ENCODE measurements at regions not wholly inside any gene's neighbourhood (a gene's known extent, or its start where the extent isn't known, plus 50 kb on each side); places are given as distances from the start of the nearest gene placed in this dataset.

DNA sequence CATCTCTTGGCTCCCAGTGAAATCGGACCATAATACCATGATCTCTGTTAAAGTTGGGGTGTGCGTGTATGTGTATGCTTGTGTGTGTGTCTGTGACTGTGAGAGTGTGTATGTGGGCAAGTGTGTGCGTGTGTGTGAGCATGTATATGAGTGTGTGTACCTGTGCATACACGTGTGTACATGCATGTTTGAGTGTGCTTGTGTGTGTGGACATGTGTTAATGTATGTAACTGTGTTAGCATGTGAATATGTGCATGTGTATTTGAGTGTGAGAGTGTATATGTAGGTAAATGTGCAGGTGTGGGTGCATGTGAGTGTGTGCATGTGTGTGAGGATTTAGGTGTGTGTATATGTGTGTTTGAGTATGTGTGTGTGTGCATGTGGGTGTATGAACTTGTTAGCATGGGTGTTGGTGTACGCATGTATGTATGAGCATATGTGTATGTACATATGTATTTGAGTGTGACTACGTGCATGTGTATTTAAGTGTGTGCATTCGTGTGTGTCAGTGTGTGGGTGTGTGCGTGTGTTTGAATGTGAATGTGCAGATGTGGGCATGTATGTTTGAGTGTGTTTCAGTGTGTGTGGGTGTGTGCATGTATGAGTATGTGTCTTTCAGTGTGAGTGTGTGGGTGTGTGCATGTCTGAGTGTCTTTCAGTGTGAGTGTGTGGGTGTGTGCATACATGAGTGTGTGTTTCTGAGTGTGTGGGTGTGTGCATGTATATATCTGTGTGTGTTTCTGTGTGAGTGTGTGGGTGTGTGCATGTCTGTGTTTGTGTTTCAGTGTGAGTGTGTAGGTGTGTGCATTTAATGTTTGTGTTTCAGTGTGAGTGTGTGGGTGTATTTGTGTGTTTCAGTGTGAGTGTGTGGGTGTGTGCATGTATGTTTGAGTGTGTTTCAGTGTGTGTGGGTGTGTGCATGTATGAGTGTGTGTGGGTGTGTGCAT is 183.2 kb downstream of the SOX9 start:
- no peak for DNase-seq

GRCh38 chr17:72304859-72305258 is 184.0 kb downstream of the SOX9 start:
- DNase-seq: no peak

DNA sequence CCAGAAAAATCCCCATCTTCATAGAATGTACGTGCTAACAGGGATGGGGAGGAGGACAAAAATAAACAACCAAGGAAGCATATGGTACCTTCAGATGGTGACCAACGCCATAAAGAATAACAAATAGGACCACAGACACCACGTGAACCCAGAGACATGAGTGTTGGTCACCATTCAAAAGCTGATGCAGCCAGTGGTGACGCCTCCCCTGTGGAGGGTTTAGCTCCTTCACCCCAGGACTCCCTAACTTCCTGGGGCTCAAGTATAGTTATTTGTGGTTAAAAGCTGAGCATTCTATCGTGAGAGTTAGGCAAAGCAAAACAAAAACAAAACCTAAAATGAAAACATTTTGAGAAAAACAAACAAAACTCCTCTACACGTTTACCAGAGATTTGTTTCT is 184.7 kb downstream of the SOX9 start:
- DNase-seq: no peak

GRCh38 chr17:72306037-72306436 is 185.2 kb downstream of the SOX9 start:
- DNase-seq: no peak

GRCh38 chr17:72307836-72308235 is 187.0 kb downstream of the SOX9 start:
- DNase-seq: no peak

DNA sequence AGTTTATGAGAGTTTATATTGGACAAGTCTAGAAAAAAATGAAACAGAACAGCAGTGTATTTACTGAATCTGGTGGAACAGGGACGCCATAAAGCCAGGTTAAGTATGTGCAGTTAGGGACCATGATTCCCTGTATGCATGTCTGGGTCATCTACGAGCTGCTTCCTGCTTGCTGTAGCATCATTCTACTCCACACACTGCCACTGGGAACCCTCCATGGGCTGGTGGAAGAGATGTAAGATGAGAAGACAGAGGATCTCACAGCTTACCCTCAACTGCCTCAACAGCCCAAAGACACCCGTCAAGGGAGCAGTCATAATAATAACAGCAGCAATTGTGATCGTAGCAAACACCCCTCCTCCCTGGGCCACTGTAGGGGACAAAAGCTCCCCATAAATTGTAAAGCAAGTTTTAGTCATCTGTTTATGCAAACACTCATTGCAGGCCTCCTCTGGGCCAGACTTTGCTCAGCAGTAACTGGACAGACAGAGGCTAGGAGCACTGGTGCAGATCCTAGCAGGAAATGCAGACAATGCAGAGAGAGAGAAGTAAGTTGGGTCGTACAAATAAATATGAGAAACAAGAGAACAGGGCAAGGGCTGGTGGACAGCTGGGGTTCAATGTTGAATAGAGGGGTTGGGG is 188.0 kb downstream of the SOX9 start:
- no peak for DNase-seq

- no peak for DNase-seq
Measured at GRCh38 chr17:72311004-72311403, 190.2 kb downstream of the SOX9 start.

GRCh38 chr17:72315122-72315913 is 194.5 kb downstream of the SOX9 start:
- DNase-seq: no peak

DNA sequence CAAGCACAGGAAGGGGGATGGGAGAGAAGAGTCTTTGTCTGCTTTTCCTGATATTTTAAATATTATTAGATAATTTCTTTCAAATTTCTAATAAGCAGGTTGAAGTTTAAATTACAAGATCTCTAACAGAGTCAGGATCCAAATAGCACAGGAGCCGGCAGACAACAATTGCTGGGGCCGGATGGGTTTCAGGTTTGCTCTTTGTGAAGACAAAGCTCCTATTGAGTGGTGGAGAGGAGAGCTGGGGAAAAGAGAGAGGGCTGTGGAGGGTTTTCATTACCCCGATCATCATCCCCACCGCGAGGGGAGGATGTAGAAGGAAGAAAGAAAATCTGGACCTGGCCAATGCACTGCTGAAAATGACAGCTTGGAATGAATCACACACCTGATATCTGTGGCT is 197.3 kb downstream of the SOX9 start:
- DNase-seq: no peak

- DNase-seq: no peak
Measured at GRCh38 chr17:72321896-72322295, 201.1 kb downstream of the SOX9 start.

- no peak for DNase-seq
Measured at GRCh38 chr17:72332367-72332766, 211.5 kb downstream of the SOX9 start.

- DNase-seq: no peak
Measured at GRCh38 chr17:72333570-72333969, 212.8 kb downstream of the SOX9 start.

GRCh38 chr17:72334205-72334604 is 213.4 kb downstream of the SOX9 start:
- DNase-seq: peak; percentile 74

DNA sequence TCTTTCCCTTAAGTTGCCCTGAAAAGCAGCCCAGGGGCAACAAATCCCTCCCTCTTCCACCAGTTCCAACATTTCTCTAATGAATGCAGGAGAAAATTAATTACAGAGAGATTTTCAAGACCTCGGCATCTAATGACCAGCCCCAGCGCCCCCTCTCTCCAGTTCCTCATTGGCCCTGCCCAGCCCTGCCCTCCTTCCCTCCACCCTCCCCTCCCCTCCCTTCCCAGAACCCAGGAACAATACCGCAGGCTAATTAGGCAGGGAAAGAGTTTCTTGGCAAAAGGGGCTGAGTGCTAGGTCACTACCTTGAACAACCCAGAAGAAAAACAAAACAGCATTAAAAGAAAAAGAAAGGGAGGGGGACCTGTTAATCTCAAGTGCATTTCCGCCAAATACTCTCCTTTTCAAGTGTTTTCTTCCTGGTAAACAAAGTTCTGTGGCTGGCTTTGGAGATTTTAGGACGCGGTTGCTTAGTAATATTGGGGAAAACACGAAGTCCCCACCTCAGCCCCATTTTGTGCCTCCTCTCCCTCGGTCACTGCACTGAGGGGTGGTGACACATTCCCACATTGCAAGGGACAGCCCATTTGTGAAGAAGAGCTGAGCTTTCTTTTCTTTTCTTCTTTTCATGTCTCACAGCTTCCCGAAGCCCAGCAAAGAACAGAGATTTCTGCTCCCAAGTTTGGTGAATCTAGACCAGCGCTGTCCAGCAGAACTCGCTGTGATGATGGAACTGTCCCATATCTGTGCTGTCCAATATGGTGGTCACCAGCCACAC is 215.4 kb downstream of the SOX9 start:
- no peak for DNase-seq

DNA sequence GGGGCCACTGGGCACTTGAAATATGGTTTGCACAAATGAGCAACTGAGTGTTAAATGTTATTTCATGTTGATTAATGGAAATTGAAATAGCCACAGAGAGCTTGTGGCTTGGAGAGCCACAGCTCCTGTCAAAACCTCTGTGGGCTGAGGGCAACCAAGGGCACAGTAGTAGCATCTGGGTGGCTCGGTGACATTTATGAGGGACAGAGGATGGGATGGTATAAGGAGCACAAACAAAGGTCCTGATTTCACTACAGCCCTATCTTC is 215.9 kb downstream of the SOX9 start:
- DNase-seq: no peak

- DNase-seq: no peak
Measured at GRCh38 chr17:72338304-72338703, 217.5 kb downstream of the SOX9 start.

DNA sequence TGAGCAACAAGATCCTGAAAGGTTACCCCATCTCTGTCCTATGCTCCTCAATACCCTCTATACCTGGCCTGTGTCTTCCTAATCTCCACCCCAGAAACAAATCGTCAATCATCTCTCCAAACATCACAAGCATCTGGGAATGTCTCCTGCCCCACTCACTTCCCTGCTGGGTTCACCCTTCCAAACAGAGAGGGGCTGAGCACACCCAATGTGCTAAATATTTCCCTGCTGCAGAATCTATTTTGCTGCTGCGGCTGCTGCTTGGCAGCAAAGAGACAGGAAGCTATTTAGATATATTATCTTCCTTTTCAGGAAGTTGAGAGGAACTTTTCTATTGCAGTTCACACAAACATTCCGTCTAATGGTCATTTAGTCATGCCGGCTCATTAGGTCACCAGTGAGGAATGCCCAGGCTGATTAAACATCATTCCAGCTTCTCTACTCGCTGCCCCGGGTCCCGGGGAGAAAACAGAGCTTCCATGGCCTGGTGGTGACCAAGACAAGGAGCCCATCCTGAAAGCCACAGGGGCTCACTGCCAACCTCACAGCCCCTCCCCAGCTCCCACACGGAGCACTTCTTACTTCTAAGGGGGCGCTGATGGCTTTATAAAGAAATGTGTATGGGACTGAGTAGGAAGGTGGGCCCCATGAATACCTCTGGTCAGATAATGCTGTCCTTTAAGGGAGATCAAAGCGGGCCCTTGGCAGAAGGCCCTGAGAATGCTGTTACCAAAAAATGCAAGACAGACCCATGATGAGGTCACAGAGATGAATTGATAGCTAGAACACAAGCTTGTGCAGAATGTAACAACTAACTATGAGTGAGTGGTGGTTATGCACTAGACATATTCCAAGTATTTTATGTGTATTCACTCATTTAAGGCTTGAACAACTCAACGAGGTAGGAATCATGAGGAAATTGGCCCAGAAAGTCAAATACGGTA is 218.3 kb downstream of the SOX9 start:
- peak; percentile 93 for DNase-seq

DNA sequence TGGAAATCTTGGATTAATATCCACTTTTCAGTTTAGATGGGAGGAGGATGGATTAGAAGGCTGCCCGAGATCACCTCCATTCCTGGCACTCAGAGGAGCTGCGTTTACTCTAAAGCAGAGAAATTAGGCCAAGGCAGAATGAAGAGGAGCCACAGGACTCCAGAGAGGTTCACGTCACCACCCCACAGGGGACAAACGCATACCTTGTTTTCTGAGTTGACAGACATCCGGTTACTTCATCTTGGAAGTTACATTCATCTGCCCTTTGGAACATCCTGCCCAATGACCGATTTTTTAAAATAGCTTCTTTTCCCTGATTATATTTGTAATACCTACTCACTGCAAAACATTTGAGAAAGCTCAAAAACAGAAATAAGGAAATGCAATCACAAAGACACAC is 220.0 kb downstream of the SOX9 start:
- DNase-seq: no peak

GRCh38 chr17:72342061-72342460 is 221.2 kb downstream of the SOX9 start:
- DNase-seq: no peak

DNA sequence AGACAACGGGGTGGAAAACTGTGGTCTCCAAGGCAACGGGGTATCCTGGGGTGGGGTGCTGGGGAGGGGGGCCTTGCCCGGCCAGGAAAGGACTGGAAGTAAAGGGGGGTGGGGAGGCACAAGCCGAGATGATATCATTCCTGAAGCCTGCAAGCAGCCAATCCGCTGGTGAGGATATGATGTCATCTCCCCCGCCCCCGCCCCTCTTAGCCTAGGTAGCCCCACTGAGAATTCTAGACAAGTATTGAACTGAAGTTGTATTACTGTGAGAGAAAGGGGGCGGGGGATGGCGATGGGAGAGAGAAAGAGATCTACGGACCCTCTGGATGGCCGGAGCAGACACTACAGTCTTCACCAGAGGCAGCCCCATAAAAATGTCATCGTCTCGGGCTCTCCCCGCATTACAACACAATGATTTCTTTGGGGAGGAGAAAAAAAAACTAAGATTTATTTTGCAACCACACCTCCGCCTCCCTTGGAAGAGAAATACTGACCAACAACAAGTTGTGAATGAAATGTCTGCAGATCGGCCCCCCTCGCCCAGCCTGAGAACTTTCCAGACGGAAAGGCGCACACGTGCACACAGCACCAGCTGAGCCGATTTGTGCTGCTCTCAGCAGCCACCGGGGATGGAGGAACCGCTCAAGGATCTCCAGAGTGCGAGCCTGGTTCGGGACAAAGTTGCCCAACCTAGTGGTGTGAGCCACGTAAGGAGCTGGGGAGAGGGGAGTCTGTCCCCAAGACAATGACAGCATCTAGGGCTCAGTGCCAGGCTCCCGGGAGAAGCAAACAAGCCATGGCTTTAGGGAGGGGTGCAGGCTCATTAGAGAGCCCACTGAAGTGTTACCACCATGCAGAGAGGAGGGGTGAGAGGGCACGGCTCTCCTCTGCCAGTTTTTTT is 222.1 kb downstream of the SOX9 start:
- DNase-seq: no peak

Measured in fibroblast of skin of scalp (primary cell).